ENCODE measurements at regions not wholly inside any gene's neighbourhood (a gene's known extent, or its start where the extent isn't known, plus 50 kb on each side); places are given as distances from the start of the nearest gene placed in this dataset.

- FAIRE-seq (no peak), DNase-seq (ENCODE audit: insufficient read length) (no peak)
- TF ChIP-seq POLR2A (IDR thresholded peaks at IDR 0.05; ENCODE audit: low read depth, low read length) (no peak), POLR2AphosphoS5 (IDR thresholded peaks at IDR 0.05; ENCODE audit: low read depth, low read length) (no peak), TAF1 (IDR thresholded peaks at IDR 0.05; ENCODE audit: borderline replicate concordance, low read depth, low read length) (no peak)
Measured at GRCh38 chr15:60124460-60125070, 120.5 kb downstream of the FOXB1 start.

DNA sequence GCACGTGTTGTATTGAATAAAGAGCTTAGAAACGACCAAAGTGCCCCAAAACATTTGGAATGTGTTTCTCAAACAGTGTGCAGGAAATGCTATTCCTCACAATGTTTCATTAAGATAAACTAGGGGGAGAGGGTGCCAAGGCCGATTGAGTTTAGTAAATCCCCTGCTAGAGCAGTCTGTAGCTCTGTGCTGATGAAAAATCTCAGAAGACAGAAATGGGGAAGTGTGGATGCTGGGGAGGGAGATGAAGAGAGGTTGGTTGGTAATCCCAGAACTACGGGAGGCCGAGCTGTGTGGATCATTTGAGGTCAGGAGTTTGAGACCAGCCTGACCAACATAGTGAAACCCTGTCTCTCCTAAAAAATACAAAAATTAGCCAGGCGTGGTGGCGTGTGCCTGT, 121.2 kb downstream of the FOXB1 start:
- FAIRE-seq (no peak), DNase-seq (ENCODE audit: insufficient read length) (no peak)
- no peak for TF ChIP-seq POLR2A (IDR thresholded peaks at IDR 0.05; ENCODE audit: low read depth, low read length)
- no peak for TF ChIP-seq TAF1 (IDR thresholded peaks at IDR 0.05; ENCODE audit: borderline replicate concordance, low read depth, low read length)
- TF ChIP-seq POLR2AphosphoS5 (IDR thresholded peaks at IDR 0.05; ENCODE audit: low read depth, low read length), result no peak

DNA sequence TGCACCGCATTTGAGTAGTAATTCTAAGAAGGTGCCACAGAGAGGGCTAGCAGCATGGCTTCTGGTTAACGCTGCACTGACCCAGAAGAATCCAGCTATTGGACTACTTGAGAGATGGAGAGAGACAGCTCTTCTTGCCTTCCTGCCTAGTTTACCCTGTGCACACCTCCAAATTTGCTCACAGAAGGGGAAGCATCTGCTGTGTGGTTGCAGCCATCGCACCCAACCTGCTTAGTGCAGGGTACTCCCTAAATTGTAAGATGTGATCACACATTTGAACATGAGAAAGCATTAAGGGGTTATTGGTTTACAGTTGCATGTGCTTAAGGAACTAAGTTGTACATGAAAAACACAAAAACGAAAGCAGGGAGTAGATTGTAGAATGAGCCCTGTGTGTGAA, 122.1 kb downstream of the FOXB1 start:
- no peak for DNase-seq (ENCODE audit: insufficient read length)
- peak; percentile 40 for FAIRE-seq
- no peak for TF ChIP-seq POLR2AphosphoS5 (IDR thresholded peaks at IDR 0.05; ENCODE audit: low read depth, low read length)
- TF ChIP-seq POLR2A (IDR thresholded peaks at IDR 0.05; ENCODE audit: low read depth, low read length), result no peak
- TF ChIP-seq TAF1 (IDR thresholded peaks at IDR 0.05; ENCODE audit: borderline replicate concordance, low read depth, low read length), result no peak

GRCh38 chr15:60126661-60127060, 122.5 kb downstream of the FOXB1 start:
- no peak for DNase-seq (ENCODE audit: insufficient read length)
- TF ChIP-seq POLR2A (IDR thresholded peaks at IDR 0.05; ENCODE audit: low read depth, low read length) (no peak), POLR2AphosphoS5 (IDR thresholded peaks at IDR 0.05; ENCODE audit: low read depth, low read length) (no peak), TAF1 (IDR thresholded peaks at IDR 0.05; ENCODE audit: borderline replicate concordance, low read depth, low read length) (no peak)
- no peak for FAIRE-seq

- TF ChIP-seq TAF1 (IDR thresholded peaks at IDR 0.05; ENCODE audit: borderline replicate concordance, low read depth, low read length), result no peak
- TF ChIP-seq POLR2A (IDR thresholded peaks at IDR 0.05; ENCODE audit: low read depth, low read length), result no peak
- no peak for TF ChIP-seq POLR2AphosphoS5 (IDR thresholded peaks at IDR 0.05; ENCODE audit: low read depth, low read length)
- DNase-seq (ENCODE audit: insufficient read length) (no peak), FAIRE-seq (no peak)
Measured at GRCh38 chr15:60128000-60128376, 123.9 kb downstream of the FOXB1 start.

- DNase-seq (ENCODE audit: insufficient read length) (no peak), FAIRE-seq (no peak)
- TF ChIP-seq POLR2AphosphoS5 (IDR thresholded peaks at IDR 0.05; ENCODE audit: low read depth, low read length), result no peak
- TF ChIP-seq POLR2A (IDR thresholded peaks at IDR 0.05; ENCODE audit: low read depth, low read length), result no peak
- TF ChIP-seq TAF1 (IDR thresholded peaks at IDR 0.05; ENCODE audit: borderline replicate concordance, low read depth, low read length), result no peak
Measured at GRCh38 chr15:60128710-60129109, 124.6 kb downstream of the FOXB1 start.

GRCh38 chr15:60130398-60130797, 126.3 kb downstream of the FOXB1 start:
- no peak for TF ChIP-seq TAF1 (IDR thresholded peaks at IDR 0.05; ENCODE audit: borderline replicate concordance, low read depth, low read length)
- no peak for TF ChIP-seq POLR2AphosphoS5 (IDR thresholded peaks at IDR 0.05; ENCODE audit: low read depth, low read length)
- no peak for DNase-seq (ENCODE audit: insufficient read length)
- FAIRE-seq, result peak; percentile 5

- FAIRE-seq, result no peak
- TF ChIP-seq POLR2AphosphoS5 (IDR thresholded peaks at IDR 0.05; ENCODE audit: low read depth, low read length) (no peak), TAF1 (IDR thresholded peaks at IDR 0.05; ENCODE audit: borderline replicate concordance, low read depth, low read length) (no peak), POLR2A (IDR thresholded peaks at IDR 0.05; ENCODE audit: low read depth, low read length) (no peak)
- DNase-seq (ENCODE audit: insufficient read length), result no peak
Measured at GRCh38 chr15:60130821-60131220, 126.7 kb downstream of the FOXB1 start.

GRCh38 chr15:60134609-60135008, 130.5 kb downstream of the FOXB1 start:
- DNase-seq (ENCODE audit: insufficient read length) (no peak), FAIRE-seq (no peak)
- TF ChIP-seq POLR2AphosphoS5 (IDR thresholded peaks at IDR 0.05; ENCODE audit: low read depth, low read length) (no peak), TAF1 (IDR thresholded peaks at IDR 0.05; ENCODE audit: borderline replicate concordance, low read depth, low read length) (no peak), POLR2A (IDR thresholded peaks at IDR 0.05; ENCODE audit: low read depth, low read length) (no peak)

DNA sequence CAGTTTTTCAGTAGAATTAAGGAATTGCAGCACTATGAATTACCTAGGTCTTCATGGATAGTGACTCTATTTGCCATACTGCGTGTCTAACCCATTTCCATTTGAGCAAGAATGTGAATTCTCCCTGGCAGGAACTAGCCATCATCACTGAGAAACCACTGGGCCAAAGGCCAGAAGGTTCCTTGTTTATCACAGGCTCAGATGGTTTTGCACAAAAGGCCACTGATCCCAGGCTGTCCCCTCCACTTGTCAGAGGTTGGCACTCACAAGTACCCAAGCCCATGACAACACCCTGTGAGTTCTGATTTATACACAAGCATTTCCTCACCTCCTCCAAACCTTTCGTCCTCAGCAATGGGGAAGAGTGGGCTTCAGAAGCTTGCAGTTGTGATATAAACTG, 131.8 kb downstream of the FOXB1 start:
- no peak for FAIRE-seq

DNA sequence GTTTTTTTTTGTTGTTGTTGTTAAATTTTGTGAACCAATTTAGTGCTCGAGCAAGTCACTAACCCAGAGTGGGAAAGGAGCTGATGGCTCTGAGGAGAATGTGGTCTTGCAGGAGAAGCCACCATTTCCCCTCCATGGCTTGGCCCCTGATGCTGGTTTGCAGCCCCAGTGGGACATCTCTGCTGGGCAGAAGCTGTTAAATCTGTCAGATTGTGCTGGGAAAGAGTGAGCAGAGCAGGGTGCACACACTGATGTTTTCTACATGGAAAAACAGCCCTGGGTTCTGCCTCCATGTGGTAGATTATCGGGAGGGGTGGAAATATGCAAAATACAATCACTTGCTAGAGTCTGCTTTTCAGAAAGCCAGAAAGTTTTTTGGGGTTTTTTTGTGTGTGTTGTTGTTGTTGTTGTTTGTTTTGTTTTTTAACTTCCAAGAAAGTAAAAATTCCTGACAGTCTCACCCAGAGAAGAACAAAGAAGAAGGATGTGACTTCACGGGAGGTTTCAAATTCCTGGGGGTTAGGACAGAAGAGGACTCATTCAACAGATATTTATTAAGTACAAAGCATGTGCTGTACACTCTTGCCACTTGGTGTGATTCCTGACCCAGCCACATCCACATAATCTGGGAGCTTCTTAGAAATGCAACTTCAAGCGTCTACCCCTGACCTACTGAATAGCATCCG, 133.7 kb downstream of the FOXB1 start:
- no peak for FAIRE-seq
- DNase-seq (ENCODE audit: insufficient read length), result no peak

More for the DNA sequence above, 131.8 kb downstream of the FOXB1 start:
- TF ChIP-seq POLR2A (IDR thresholded peaks at IDR 0.05; ENCODE audit: low read depth, low read length) (no peak), POLR2AphosphoS5 (IDR thresholded peaks at IDR 0.05; ENCODE audit: low read depth, low read length) (no peak), TAF1 (IDR thresholded peaks at IDR 0.05; ENCODE audit: borderline replicate concordance, low read depth, low read length) (no peak)
- DNase-seq (ENCODE audit: insufficient read length), result no peak

DNA sequence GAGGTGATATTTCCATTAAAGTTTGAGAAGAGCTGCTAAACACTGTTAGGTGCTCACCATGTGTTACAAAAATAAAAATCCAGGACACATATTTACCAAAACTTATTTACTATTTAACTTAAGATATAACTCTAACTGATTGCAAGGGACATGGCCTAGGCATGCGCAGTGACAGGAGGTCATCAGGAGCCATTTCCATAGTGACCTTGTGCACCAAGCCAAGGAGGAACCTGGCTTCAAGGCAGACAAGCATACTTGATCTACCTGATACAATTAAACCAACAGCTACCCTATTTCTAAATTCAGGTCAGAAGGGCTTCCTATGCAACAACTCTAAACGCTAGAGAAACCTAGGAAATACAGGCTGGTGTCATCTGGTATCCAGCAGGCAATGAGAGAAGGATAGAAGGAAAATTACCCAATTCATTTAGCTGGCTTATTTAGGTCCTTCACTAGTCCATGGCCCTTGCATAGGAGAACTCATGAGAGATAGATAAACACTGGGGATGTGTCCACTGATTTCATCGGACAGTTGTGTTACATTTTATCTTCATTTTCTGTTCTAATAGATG, 134.4 kb downstream of the FOXB1 start:
- FAIRE-seq (no peak), DNase-seq (ENCODE audit: insufficient read length) (no peak)
- TF ChIP-seq TAF1 (IDR thresholded peaks at IDR 0.05; ENCODE audit: borderline replicate concordance, low read depth, low read length), result no peak
- no peak for TF ChIP-seq POLR2AphosphoS5 (IDR thresholded peaks at IDR 0.05; ENCODE audit: low read depth, low read length)
- TF ChIP-seq POLR2A (IDR thresholded peaks at IDR 0.05; ENCODE audit: low read depth, low read length), result no peak

More for the DNA sequence above, 133.7 kb downstream of the FOXB1 start:
- TF ChIP-seq POLR2A (IDR thresholded peaks at IDR 0.05; ENCODE audit: low read depth, low read length) (no peak), TAF1 (IDR thresholded peaks at IDR 0.05; ENCODE audit: borderline replicate concordance, low read depth, low read length) (no peak), POLR2AphosphoS5 (IDR thresholded peaks at IDR 0.05; ENCODE audit: low read depth, low read length) (no peak)
